Spleen (tissue), 11 donors: ENCODE measurements at regions not wholly inside any gene's neighbourhood (a gene's known extent, or its start where the extent isn't known, plus 50 kb on each side); places are given as distances from the start of the nearest gene placed in this dataset.
"Not testable (repeated sequence)": the region's sequence is repeated elsewhere in the genome, so short reads cannot be mapped to it uniquely, and the experiment has no call there.

ENCODE experiments used
- DNase-seq: peaks from one replicate; pipeline ENCODE4 v3.0.0-alpha.2; 2020
- H3K27ac ChIP-seq, 8 donors: fragments of 200-600 bp; sonication (generic) in 7 of 8; 1 replicate in 4 of 8; 2 replicates in 4 of 8; pipeline versions ENCODE4 v1.5.0 to v1.8.0; 2016 to 2021; ENCODE audit warnings: inconsistent platforms in 4 of 8, mild to moderate bottlenecking in 4 of 8, moderate library complexity in 1 of 8
- H3K27me3 ChIP-seq, 7 donors: fragments of 200-600 bp; sonication (generic) in 6 of 7; replicated peaks in 1 of 7; 1 replicate in 4 of 7; 2 replicates in 3 of 7; pipeline versions ENCODE4 v1.5.0 to v1.8.0; 2016 to 2021; ENCODE audit warnings: inconsistent platforms in 3 of 7, mild to moderate bottlenecking in 1 of 7
- H3K36me3 ChIP-seq, 6 donors: fragments of 200-600 bp; sonication (generic) in 5 of 6; 1 replicate in 4 of 6; 2 replicates in 2 of 6; pipeline versions ENCODE4 v1.5.0 to v1.8.0; 2016 to 2021; ENCODE audit warnings: inconsistent platforms in 2 of 6
- H3K4me1 ChIP-seq, 6 donors: fragments of 200-600 bp; sonication (generic) in 5 of 6; 1 replicate in 3 of 6; 2 replicates in 3 of 6; pipeline versions ENCODE4 v1.5.0 to v1.8.0; 2016 to 2021; ENCODE audit warnings: inconsistent platforms in 3 of 6
- H3K4me3 ChIP-seq, 8 donors: fragments of 200-600 bp; sonication (generic) in 7 of 8; 1 replicate in 4 of 8; 2 replicates in 4 of 8; pipeline versions ENCODE4 v1.5.0 to v1.8.0; 2016 to 2021; ENCODE audit warnings: inconsistent platforms in 4 of 8, mild to moderate bottlenecking in 4 of 8, moderate library complexity in 2 of 8
- H3K9me3 ChIP-seq, 8 donors: fragments of 200-600 bp; sonication (generic) in 7 of 8; 1 replicate in 4 of 8; 2 replicates in 4 of 8; pipeline versions ENCODE4 v1.5.0 to v1.8.0; 2016 to 2021; ENCODE audit warnings: inconsistent platforms in 4 of 8
- CTCF ChIP-seq, 11 experiments: fragments of 200-600 bp in 7 of 11; fragments of 450-650 bp in 4 of 11; sonication (generic) in 4 of 11; IDR thresholded peaks in 8 of 11; conservative IDR thresholded peaks in 3 of 11; 1 replicate in 7 of 11; 2 replicates in 4 of 11; pipeline versions ENCODE4 v1.4.0 to v1.8.0; 2016 to 2021; ENCODE audit warnings: antibody characterized with exemption in 11 of 11, inconsistent platforms in 4 of 11, mild to moderate bottlenecking in 1 of 11
- POLR2A ChIP-seq, 3 donors: fragments of 450-650 bp; IDR thresholded peaks; one replicate each; pipeline ENCODE4 v1.5.1; 2017; ENCODE audit warnings: antibody characterized with exemption in 3 of 3, mild to moderate bottlenecking in 1 of 3
- POLR2AphosphoS5 ChIP-seq, 3 donors: sonication (generic); formaldehyde crosslinking; IDR thresholded peaks; one replicate each; pipeline ENCODE4 v1.5.1; 2017; ENCODE audit warnings: antibody characterized with exemption in 3 of 3
- WGBS, 5 donors: extraction: QIAGEN DNeasy Blood & Tissue Kit in 3 of 5; methylation state at CpG; one replicate each; pipeline versions ENCODE4 v1.1.5 to v1.1.7; 2013 to 2018; 5-methylcytosine and 5-hydroxymethylcytosine counted together
- intact Hi-C: fragments of 100-400 bp; cut with DNase I; formaldehyde crosslinking; loops from one replicate; pipeline ENCODE4 v1.15.0; 2023; ENCODE audit warnings: low total_unique reads
- donor health status: healthy with polysubstance abuse.
- donor health status: DM: no; HTN: no; CAD: no; lungs with moderate emphysema.
- donor health status: DM: no; HTN: no; CAD: no.
- donor health status: Bipolar disorder and iron deficiency.
- donor health status: healthy.
- donor health status: DM: no; HTN: no; CAD: no.
- donor health status: DM: yes; HTN: yes; CAD: no.

DNA sequence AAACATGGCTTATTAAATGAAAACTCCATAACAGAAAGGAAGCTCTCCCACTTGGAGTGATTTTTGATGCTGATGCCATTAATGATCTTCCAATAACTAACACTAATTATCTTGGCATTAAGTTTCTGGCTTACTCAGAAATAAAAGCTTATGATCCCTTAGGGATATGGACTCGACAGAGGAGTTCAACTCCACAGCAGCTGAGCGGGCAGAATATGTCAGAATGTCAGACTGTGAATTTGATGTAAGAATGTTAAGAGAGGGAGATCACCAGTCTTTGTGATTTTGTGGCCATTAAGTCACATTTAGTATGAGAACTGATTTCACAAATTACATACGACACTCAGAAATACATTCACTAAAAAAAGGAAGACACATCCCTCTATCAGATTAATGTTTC lies 2244.0 kb downstream of the ARAP2 start:
- no peaks in the 10 kb centered on the region for H3K27me3 ChIP-seq
- WGBS, 5 donors, result 77 to 90% (median 84%) methylated on average over 3 of the region's 3 CpGs

GRCh38 chr4:34006540-34006939 lies 2237.8 kb downstream of the ARAP2 start:
- 53 to 75% (median 70%) methylated on average over 1 of the region's 1 CpG for WGBS, 5 donors
- H3K9me3 ChIP-seq, intact Hi-C loops, DNase-seq, H3K27me3 ChIP-seq, H3K36me3 ChIP-seq, H3K4me1 ChIP-seq, H3K27ac ChIP-seq, H3K4me3 ChIP-seq: not testable (repeated sequence)

More for the DNA sequence above, 2244.0 kb downstream of the ARAP2 start:
- no peak overlapping the region for H3K27ac ChIP-seq
- H3K9me3 ChIP-seq, result peaks cover 0 to 6% (median 0%) of the 10 kb centered on the region in 8 donors
- DNase-seq, result no peak
- intact Hi-C loops, result no loop called here
- TF ChIP-seq POLR2AphosphoS5 (IDR thresholded peaks at IDR 0.05) (no peak), CTCF (IDR thresholded peaks at IDR 0.05 in 8 of 11, conservative IDR thresholded peaks at IDR 0.05 in 3 of 11) (no peak), POLR2A (IDR thresholded peaks at IDR 0.05) (no peak)
- no peak overlapping the region for H3K4me3 ChIP-seq
- H3K36me3 ChIP-seq, result no peaks in the 10 kb centered on the region
- no peaks in the 10 kb centered on the region for H3K4me1 ChIP-seq

DNA sequence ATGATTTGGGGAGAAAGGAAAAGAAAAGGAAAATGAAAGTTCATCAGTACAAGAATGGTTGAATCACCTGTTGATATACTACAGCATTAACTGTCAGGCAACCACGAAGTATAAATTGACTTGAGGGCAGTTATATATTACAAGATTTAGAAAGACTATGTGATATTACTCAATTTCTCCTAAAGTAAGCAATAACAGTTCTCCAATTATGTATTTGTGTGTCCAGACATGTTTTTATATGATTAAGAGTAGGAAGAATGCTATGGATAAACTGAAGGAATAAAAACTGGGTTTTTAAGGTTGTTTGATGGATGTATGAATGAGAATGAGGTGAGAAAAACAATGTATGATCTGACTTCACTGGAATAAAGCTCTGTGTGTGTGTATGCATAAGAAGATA lies 2234.4 kb downstream of the ARAP2 start:
- no peaks in the 10 kb centered on the region for H3K9me3 ChIP-seq
- intact Hi-C loops, result no loop called here
- H3K27ac ChIP-seq, result no peak overlapping the region
- H3K27me3 ChIP-seq, result no peaks in the 10 kb centered on the region
- no peak for DNase-seq
- no peaks in the 10 kb centered on the region for H3K36me3 ChIP-seq
- no peaks in the 10 kb centered on the region for H3K4me1 ChIP-seq
- TF ChIP-seq POLR2A (IDR thresholded peaks at IDR 0.05) (no peak), CTCF (IDR thresholded peaks at IDR 0.05 in 8 of 11, conservative IDR thresholded peaks at IDR 0.05 in 3 of 11) (no peak), POLR2AphosphoS5 (IDR thresholded peaks at IDR 0.05) (no peak)
- no peak overlapping the region for H3K4me3 ChIP-seq
- WGBS, 5 donors, result 56 to 64% (median 58%) methylated on average over 1 of the region's 1 CpG

- WGBS, 5 donors, result 62 to 79% (median 64%) methylated on average over 6 of the region's 6 CpGs
- no peaks in the 10 kb centered on the region for H3K27me3 ChIP-seq
- intact Hi-C loops, result no loop called here
- H3K4me1 ChIP-seq, result no peaks in the 10 kb centered on the region
- TF ChIP-seq POLR2A (IDR thresholded peaks at IDR 0.05), result no peak
- TF ChIP-seq POLR2AphosphoS5 (IDR thresholded peaks at IDR 0.05), result no peak
- no peak for TF ChIP-seq CTCF (IDR thresholded peaks at IDR 0.05 in 8 of 11, conservative IDR thresholded peaks at IDR 0.05 in 3 of 11)
- H3K4me3 ChIP-seq, result no peak overlapping the region
- H3K36me3 ChIP-seq, result no peaks in the 10 kb centered on the region
- H3K27ac ChIP-seq, result no peak overlapping the region
- no peak for DNase-seq
- H3K9me3 ChIP-seq, result no peaks in the 10 kb centered on the region
Measured at GRCh38 chr4:34010751-34011519, 2233.4 kb downstream of the ARAP2 start.
